Renal pelvis (tissue), 1 donor: ENCODE measurements at regions not wholly inside any gene's neighbourhood (a gene's known extent, or its start where the extent isn't known, plus 50 kb on each side); places are given as distances from the start of the nearest gene placed in this dataset.
"Not testable (repeated sequence)": the region's sequence is repeated elsewhere in the genome, so short reads cannot be mapped to it uniquely, and the experiment has no call there.

Experiments used
- DNase-seq: peaks from one replicate; pipeline ENCODE4 v3.0.0-alpha.2; 2013

DNA sequence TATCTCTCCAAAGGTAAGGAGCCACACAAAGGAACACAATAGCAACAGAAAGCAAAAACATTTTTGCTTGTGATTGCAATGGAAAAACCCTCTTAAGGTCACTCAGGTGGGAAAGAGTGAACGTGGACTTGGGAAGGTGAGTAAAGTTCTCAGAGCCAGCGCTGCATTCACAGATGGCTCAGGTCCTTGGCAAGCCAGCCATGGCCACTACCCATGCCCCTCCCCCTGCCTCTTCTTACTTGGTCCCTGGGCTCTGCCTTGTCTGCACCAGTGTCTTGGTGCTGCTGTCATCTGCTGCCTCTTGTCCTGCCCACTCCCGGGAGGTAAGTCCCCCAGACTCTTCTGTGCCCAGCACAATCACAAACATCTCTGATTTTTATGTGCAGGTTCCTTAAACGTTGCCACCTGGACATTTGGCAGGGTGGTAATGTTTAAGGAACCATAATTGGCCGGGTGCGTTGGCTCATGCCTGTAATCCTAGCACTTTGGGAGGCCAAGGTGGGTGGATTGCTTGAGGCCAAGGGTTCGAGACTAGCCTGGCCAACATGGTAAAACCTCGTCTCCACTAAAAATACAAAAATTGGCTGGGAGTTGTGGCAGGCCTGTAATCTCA is 74.6 kb downstream of the FEM1C start:
- DNase-seq = no peak

DNA sequence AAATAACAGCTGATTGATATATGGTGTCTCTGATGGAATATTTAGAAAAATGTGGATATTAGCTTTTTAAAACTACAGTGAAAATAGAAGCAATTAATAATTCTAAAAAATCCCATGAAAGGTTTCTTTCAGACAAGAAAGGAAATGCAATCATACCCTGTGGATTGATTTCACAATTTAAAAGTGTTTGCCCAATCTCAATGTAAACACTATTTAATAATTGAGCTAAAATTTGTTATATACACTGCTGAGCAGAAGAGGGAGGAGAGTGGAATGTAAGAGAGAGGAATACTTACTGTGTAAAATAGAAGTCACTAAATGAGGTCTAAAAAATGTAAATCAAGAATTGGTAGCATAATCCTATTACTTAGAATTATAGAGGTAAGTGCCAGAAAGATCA is 76.9 kb downstream of the FEM1C start:
- no peak for DNase-seq

DNA sequence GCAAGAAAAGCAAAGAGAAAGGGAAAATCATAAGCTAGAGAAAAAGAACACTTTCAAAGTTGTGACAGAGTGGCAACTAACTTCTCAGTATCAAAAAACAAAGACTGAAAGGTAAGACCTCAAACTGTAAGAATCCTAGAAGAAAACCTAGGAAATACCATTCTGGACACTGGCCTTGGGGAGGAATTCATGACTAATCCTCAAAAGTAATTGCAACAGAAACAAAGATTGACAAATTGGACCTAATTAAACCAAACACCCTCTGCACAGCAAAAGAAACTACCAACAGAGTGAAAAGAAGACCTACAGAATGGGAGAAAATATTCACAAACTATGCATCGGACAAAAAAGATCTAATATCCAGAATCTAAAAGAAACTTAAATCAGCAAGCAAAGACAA is 79.1 kb downstream of the FEM1C start:
- no peak for DNase-seq

DNA sequence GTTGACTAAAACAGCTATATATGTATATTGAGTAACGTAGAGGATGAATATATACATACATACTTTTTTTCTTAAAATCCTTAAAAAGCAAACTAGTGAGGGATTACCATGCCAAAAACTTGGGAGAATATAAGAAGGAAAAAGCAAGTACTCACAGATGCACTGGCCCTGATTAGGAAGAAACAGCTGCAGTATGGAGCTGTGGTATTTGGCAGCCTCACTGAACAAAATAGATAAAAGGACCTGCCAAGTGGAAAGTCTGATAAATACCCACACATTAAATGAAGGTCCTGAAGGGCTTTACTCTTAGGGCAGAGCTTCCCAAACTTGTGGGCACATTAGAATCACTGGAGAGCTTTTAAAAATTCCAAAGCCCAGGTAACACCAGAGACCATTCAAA is 80.6 kb downstream of the FEM1C start:
- no peak for DNase-seq

DNA sequence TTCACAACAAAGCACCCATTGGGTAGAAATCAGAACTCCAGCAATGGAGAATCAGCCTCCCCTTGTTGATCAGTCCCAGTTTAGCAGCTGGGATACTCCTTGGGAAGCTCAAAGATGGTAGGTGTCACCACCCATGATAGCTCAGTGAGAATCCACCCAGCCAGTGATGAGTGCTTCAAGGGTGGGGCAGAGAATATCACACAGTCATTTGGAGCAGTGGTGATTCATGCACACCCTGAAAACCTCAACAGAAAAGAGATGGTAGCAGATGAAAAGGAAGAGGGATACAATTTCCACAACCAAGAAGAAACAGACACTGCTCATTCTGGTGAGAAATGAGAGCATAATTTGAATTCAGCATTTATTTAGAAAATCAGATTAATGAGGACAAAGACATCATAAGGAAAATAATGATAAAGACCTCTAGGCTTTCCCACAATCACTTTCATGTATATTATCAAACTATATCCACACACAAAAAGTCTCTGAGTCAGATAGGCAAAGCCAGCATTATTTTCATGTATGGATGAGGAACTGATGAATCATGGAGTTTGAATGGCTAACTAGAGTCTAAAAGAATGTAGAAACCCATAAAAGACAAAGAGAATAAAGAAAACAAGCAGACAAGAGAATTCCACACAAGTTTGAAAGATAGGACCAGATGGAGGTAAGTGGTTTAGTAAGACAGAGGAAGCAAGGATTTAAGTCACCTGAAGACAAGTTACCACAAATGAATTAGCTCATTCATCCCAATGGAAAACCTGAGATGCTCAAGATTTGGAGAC is 82.9 kb downstream of the FEM1C start:
- no peak for DNase-seq

DNA sequence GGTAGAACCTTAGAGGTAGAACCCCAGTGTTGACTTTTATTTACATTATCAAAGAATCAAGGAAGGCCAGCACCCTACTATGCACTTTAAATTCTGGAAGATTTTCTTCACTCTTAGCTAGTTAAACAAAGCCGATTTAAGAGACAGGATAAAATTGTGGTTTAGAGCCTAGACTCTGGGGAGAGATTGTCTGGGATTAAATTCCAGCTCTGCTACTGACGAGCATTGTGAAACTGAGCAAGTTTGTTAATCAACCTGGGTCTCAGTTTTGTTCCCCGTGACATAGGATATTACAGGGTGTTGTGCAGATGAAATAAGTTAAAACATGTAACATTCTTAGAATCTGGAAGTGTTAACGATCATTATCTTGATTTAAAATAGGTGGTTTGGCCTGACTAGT is 83.5 kb downstream of the FEM1C start:
- DNase-seq = no peak

DNA sequence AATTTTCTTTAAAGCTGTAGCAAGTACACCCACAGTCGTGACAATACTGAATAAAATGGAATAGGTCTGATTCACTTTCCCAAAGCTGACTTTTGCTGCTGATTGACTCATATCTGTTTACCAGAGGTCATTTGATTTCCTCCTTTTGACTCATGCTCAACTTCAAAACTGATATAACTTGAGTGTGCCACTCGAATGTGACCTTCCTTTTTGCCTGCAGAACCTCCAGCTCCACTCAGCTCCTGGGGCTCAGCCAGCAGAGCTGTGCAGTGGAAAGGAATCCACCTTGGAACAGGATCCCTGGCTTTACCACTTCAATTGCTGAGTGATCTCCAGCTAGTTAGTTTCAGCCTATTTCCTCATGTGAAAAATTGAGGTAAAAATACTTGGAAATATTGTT is 84.1 kb downstream of the FEM1C start:
- DNase-seq = no peak

DNA sequence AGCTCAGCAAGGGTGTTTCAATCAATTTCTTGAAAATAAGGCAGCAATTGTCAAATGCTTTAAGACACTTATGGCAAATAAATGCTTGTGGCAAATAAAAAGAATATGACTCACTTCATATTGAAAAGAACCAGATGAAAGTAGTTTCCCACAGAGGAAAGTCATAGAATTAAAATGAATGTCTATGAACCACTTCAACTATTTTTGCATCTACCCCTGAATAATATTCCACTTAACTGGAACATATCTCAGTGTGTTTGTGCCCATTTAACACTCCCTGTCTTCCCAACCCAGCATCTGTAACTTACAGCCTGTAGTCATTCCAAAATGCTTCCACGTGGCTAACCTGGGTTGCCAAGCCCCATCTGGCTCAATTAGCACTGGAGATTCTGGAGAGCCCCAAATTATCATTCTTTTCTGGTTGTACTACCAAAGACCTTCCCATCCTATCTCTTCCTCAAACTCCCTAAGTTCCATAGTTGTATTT is 84.7 kb downstream of the FEM1C start:
- DNase-seq = no peak

DNA sequence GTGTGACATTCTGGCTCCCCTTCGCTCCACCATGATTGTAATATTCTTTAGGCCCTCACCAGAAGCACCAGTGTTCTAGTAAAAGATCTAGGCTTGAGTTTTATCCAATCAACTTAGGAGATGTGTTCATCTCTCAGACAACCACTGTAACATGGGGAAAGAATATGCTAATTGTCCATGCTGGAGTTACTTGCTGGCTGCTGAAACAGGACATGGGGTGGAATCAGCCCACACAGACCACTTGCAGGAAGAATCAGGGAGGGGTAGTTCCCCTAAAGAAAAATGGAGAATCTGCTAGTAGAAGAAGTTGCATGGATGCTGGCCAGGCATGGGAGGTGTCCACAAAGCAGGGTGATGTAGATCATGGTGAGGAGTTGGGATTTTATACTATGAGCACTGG is 86.2 kb downstream of the FEM1C start:
- no peak for DNase-seq

DNA sequence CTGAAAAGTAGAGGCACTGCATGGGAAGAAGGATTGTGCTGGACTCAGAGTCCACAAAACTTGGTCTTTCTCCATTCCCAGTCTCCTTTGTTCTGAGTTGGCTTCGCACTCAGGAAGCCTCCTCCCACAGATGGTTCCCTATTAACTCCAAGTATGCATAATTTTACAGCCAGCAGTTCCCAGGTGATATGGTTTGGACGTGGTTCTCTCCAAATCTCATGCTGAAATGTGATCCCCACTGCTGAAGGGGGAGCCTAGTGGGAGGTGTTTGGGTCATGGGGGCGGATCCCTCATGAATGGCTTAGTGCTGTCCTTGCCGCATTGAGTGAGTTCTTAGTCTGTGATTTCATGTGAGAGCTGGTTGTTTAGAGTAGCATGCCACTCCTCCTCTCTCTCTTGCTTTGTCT is 86.6 kb downstream of the FEM1C start:
- peak; percentile 65 for DNase-seq

DNA sequence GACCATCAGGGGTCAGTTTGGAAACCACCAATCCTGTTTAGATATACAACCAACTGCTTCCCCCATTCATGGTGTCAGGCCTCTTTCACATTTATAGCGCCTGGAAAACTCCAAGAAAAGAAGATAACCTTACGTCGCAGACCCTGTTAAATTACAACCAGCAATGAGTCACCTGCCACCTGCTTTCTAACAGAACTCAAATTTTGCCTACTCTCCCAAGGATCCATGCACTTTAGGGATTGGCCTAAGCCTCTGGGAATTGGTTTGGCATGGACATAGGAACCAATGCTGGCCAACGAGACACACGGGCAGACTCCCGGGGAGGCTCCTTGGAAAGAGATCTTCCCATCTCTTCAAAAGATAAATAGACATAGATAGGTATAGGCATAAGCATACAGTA is 87.0 kb downstream of the FEM1C start:
- no peak for DNase-seq

DNA sequence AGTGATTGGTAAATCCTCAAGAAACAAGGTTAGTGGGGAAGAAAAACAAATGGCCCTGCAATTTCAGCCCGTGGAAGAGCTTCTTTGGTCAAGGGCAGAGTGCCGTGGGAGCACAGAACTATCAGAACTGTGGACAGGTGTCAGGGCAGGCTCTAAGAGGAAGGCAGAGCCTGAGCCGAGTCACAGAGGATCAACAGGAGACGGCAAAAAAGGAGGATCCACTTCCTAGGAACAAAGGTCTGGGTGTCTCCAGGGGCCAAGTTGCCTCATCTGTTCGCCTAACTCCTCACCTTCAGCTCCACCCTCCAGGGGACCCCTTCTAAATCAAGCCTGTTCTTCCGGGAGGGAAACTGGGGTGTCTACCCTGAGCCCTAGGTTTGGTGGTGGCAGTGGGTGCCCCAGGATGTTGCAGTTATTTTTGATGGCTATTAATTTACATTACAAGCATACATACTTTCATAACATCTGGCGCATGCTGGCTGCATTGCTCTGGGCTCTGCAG is 88.0 kb downstream of the FEM1C start:
- DNase-seq = no peak

DNA sequence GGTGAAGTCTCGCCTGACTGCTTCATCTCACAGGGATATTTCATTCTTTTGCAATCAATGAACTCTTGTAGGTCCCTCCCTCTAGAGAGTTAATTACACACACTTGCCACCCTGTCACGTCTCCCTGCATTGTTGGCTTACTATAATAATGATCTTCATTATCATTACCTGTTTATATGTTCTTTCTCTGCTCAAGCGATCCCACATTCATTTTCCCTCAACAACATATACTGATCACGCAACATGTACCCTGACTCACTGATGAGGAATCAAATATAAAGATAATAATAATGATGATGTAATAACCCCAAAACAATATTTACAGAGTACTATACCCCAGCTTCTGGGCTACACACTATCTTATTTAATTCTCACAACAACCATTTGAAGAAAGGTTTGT is 88.5 kb downstream of the FEM1C start:
- DNase-seq = no peak

DNA sequence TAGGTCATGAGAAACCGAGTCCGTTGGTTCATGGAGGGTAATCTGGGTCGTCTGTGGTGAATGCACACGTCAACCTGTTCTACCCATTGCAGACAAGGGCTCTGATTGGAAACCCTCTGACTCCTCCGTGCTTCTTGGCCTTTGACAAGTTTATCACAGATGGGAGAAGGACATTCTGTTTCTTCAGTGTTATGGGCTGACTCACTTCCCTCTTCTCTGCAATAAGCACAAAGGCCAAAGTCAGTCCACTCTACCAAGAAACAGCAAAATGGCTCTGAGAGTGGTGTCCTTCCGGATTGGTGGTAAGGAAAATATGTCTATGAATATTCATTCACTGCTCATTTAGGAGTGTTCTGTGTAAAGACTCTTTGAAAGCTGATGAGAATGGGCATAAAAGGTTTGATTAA is 89.3 kb downstream of the FEM1C start:
- no peak for DNase-seq

DNA sequence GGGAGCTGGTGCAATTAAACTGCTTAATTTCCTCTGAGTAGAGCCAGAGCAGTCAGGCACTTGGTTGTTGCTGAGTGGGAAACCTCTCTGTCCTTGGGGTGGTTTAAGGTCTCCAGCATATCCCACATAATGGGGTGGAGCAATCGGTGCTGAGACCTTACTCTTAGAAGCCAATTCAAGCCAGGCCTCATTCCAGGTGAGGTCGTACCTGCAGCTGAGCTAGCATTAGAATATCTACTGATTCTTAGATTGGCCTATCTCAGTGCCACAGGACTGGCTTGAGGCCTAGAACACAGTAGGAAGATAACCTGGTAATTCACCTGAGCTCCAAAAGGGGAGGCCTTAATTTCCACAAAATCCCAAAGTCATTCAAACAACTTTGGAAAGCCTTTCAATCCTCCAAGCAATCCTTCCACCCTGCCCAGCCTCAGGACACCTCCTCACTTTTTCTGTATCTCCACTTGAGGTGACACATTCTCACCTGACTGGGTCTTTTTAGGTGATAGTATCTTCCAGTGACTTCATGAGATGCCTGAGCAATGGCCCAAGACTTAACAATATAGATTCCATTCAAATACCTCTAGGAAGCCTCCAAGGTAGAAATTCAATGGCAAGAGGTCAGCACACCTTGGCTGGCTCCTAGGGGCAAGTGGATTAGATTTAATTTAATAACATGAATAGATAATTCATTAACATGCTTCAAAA is 91.0 kb downstream of the FEM1C start:
- DNase-seq = no peak

DNA sequence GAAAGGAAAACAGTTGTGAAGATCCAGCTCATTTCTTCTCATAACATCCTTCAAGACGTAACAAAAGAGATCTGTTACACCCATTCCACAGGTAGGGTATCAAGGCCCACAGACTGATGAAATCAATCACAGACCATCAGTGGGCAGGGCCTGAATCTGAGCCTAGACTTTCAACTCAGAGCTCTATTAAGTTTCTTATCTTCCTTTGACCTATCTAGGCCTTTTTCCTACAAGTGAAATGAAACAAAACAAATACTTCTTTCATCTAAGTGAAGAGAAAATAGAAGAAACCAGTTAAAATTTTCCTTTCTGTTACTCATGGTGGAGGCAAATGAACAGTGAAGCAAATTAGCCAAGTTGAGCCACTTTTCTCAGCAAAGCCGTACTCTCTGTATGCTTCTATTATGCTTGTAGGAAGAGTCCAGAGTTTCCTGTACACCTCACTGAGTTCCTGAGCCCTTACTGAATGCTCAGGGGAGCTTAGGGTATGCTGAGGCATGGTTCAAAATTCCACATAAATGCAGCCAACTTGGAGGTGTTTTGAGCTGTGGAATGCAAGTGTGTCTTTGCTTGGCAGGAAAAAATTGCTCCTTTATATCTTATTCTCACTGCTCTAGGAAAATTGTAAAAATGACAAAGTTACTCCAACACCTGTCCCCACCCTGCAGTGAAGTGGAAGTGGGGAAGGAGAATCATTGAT is 91.9 kb downstream of the FEM1C start:
- DNase-seq = no peak

DNA sequence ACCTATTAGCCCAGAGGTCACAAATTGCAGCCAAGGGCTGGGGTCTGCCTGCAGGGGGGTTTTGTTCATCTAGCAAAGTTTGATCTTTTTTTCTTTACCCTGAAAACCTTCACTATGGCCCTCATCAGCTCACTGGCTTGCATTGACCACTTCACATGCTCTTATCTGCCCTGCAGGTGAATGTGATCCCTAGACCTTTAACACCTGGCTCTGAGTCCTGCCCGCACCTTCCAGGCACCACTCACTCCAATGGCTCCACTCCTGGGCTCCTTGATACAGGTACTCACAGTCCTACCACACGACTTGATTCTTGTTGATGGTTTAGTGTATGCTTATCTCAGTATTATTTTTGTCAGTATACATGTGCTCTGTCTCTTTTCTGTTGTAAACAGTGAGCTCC is 92.5 kb downstream of the FEM1C start:
- no peak for DNase-seq

DNA sequence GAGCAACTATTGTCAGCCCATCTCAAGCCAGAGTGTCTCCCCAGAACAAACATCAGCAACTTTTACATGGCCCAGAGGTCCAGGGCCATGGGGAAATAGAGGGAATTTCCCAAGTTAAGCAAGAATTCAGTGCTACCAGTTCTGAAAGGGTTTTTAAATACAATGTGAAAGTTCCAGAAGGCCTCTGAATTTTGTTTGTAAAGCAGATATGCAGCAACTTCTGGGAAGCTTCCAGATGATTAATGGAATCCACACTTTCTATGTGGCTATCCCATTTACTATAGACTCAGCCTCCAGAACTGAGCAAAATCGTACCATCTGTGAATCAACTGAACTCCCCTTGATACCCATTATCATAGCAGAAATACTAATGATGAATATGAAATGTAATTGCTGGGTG is 93.8 kb downstream of the FEM1C start:
- no peak for DNase-seq

DNA sequence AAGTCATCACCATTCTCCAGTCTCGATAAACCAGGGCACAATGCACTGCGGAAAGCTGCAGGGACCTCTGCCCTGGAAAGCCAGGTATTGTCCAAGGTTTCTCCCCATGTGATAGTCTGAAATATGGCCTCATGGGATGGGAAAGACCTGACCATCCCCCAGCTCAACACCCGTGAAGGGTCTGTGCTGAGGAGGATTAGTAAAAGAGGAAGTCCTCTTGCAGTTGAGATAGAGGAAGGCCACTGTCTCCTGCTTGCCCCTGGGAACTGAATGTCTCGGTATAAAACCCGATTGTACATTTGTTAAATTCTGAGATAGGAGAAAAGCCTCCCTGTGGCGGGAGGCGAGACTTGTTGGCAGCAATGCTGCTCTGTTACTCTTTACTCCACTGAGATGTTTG is 95.9 kb downstream of the FEM1C start:
- DNase-seq = not testable (repeated sequence)

DNA sequence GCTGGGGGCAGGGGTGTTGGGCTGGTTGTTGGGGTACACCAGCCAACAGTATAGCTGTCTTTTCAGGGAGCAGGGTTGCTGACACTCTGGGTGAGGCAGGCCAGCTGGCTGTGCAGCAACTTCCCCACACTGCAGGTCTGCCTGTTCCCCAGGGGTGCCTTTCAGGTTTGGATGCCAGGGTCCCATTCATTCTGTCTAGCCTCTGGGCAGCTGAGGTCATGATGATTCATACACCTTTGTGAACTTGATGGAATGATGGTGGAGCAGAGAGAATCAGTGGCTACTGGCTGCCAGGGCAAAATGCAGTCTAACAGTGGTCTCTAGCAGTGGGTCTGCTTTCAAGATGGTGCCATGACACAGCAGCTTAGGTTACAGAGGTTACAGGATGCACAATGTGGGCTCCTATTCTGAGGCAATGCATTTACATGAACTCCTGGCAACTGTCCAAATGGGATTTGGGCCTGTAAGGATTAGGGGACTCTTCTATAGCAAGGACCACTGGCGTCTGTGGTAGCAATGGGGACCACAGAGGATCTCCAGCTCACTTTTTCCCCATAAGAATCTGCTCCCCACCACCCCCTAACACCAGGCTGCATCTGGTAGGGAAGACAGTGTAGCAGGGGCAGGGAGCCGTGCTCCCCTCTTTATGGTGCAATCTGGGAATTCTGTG is 103.7 kb downstream of the FEM1C start:
- no peak for DNase-seq

DNA sequence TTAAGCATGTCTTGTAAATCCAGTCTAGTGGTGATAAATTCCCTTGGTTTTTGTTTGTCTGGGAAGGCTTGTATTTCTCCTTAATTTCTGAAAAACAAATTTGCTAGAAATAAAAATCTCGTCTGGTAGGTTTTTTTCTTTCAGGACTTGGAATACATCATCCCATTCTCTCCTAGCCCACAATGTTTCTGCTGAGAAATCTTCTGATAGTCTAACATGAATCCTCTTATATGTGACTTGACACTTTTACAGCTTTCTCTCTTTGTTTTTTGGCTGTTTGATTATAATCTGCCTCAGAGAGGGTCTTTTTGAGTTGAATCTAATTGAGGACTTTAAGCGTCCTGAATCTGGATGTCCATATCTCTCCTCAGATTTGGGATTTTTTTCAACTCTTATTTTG is 104.9 kb downstream of the FEM1C start:
- no peak for DNase-seq

DNA sequence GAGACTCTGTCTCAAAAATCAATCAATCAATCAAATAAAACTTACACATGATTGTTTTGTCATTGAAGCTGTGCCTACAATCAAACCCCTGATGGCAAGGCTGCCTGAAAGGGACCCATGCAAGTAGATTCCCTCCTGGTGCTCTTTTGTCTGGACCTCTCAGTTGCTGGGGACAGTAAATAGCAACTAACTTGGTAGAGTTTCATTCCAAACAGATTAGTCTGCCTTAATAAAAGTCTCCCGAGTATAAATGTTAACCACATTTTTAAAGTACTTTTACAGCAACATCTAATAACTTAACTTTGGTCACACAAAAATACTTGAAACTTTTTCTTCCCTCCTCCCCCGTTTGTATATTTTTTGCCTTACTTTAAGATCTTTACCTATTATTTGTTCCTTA is 105.5 kb downstream of the FEM1C start:
- no peak for DNase-seq
